ENCODE measurements at regions not wholly inside any gene's neighbourhood (a gene's known extent, or its start where the extent isn't known, plus 50 kb on each side); places are given as distances from the start of the nearest gene placed in this dataset.

DNA sequence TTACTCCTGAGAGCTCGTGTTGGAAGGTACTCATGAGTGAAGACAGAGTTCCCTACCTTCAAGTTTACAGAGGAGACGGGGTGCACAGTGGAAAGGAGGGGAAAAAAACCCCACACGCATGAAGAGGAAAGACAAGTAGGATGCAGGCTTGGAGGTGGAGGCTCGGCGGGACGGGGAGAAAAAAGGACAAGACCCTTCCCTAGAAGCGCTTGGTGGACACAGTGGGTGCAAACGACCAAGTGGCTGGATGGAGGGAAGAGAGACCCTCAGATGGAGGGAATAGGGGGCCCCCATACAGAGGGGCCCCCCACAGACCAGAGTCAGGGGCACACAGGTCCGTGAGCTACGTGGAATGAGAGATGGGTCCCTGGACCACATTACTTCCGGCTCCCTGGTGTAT, 380.1 kb downstream of the SHANK2 start:
- TF ChIP-seq TAF1 (IDR thresholded peaks at IDR 0.05; ENCODE audit: low read depth), result no peak
- no peak for TF ChIP-seq TCF12 (IDR thresholded peaks at IDR 0.05; ENCODE audit: low read depth)
- no peak for TF ChIP-seq YY1 (IDR thresholded peaks at IDR 0.05; ENCODE audit: low read depth)
- TF ChIP-seq EP300 (IDR thresholded peaks at IDR 0.05; ENCODE audit: borderline replicate concordance), result no peak
- TF ChIP-seq CEBPB (IDR thresholded peaks at IDR 0.05), result no peak
- TF ChIP-seq ZBTB7A (IDR thresholded peaks at IDR 0.05; ENCODE audit: low read depth), result no peak
- TF ChIP-seq NFIC (IDR thresholded peaks at IDR 0.05), result no peak
- TF ChIP-seq, protein P1, sequence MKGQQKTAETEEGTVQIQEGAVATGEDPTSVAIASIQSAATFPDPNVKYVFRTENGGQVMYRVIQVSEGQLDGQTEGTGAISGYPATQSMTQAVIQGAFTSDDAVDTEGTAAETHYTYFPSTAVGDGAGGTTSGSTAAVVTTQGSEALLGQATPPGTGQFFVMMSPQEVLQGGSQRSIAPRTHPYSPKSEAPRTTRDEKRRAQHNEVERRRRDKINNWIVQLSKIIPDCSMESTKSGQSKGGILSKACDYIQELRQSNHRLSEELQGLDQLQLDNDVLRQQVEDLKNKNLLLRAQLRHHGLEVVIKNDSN (IDR thresholded peaks at IDR 0.05), result no peak
- TF ChIP-seq FOXM1 (IDR thresholded peaks at IDR 0.05; ENCODE audit: borderline replicate concordance, low read depth), result no peak
